Daoy (cell line): ENCODE measurements at regions not wholly inside any gene's neighbourhood (a gene's known extent, or its start where the extent isn't known, plus 50 kb on each side); places are given as distances from the start of the nearest gene placed in this dataset.

ENCODE experiments used
- DNase-seq: peaks from one replicate; pipeline ENCODE4 v3.0.0-alpha.2; 2015; ENCODE audit warnings: low read depth

- DNase-seq = peak; percentile 63
These were observed 189.7 kb downstream of the BCAT1 start for GRCh38 chr12:24759155-24759554.

- no peak for DNase-seq
These were observed 192.3 kb downstream of the BCAT1 start for GRCh38 chr12:24756479-24757024.

- DNase-seq = peak; percentile 65
These were observed 193.9 kb downstream of the BCAT1 start for GRCh38 chr12:24754690-24755638.

GRCh38 chr12:24752763-24753462, 196.0 kb downstream of the BCAT1 start:
- no peak for DNase-seq

GRCh38 chr12:24751181-24751580, 197.7 kb downstream of the BCAT1 start:
- no peak for DNase-seq

GRCh38 chr12:24750263-24750662, 198.6 kb downstream of the BCAT1 start:
- DNase-seq = no peak

- DNase-seq = no peak
These were observed 199.7 kb downstream of the BCAT1 start for GRCh38 chr12:24749171-24749570.

GRCh38 chr12:24748326-24748725, 200.6 kb downstream of the BCAT1 start:
- no peak for DNase-seq

GRCh38 chr12:24746864-24747263, 202.0 kb downstream of the BCAT1 start:
- DNase-seq = no peak

- DNase-seq = no peak
These were observed 202.8 kb downstream of the BCAT1 start for GRCh38 chr12:24746006-24746671.

GRCh38 chr12:24743941-24744793, 204.7 kb downstream of the BCAT1 start:
- no peak for DNase-seq

- no peak for DNase-seq
These were observed 206.5 kb downstream of the BCAT1 start for GRCh38 chr12:24742378-24742777.

- DNase-seq = no peak
These were observed 207.7 kb downstream of the BCAT1 start for GRCh38 chr12:24741216-24741615.

- DNase-seq = no peak
These were observed 209.7 kb downstream of the BCAT1 start for GRCh38 chr12:24739106-24739779.

- no peak for DNase-seq
These were observed 210.5 kb downstream of the BCAT1 start for GRCh38 chr12:24738441-24738840.

GRCh38 chr12:24731596-24731995, 217.3 kb downstream of the BCAT1 start:
- no peak for DNase-seq

- DNase-seq = no peak
These were observed 218.4 kb downstream of the BCAT1 start for GRCh38 chr12:24730489-24730896.

GRCh38 chr12:24728826-24729225, 220.1 kb downstream of the BCAT1 start:
- no peak for DNase-seq

GRCh38 chr12:24728366-24728765, 220.5 kb downstream of the BCAT1 start:
- DNase-seq = peak; percentile 27

GRCh38 chr12:24725616-24726015, 223.3 kb downstream of the BCAT1 start:
- no peak for DNase-seq

GRCh38 chr12:24724814-24725213, 224.1 kb downstream of the BCAT1 start:
- no peak for DNase-seq
